Suprapubic skin (tissue), 4 donors: ENCODE measurements at regions not wholly inside any gene's neighbourhood (a gene's known extent, or its start where the extent isn't known, plus 50 kb on each side); places are given as distances from the start of the nearest gene placed in this dataset.

Experiments used
- DNase-seq, 2 donors: peaks; one replicate each; pipeline ENCODE4 v3.0.0-alpha.2; 2019; ENCODE audit warnings: low spot score in 2 of 2
- H3K27ac ChIP-seq: fragments of 200-600 bp; sonication (generic); one replicate; pipeline ENCODE4 v1.5.1; 2019
- H3K27me3 ChIP-seq: fragments of 200-600 bp; sonication (generic); one replicate; pipeline ENCODE4 v1.5.1; 2019
- H3K36me3 ChIP-seq: fragments of 200-600 bp; sonication (generic); one replicate; pipeline ENCODE4 v1.5.1; 2019
- H3K4me1 ChIP-seq: fragments of 200-600 bp; sonication (generic); one replicate; pipeline ENCODE4 v1.5.1; 2019
- H3K4me3 ChIP-seq: fragments of 200-600 bp; sonication (generic); one replicate; pipeline ENCODE4 v1.5.1; 2019; ENCODE audit warnings: mild to moderate bottlenecking
- H3K9me3 ChIP-seq: fragments of 200-600 bp; sonication (generic); one replicate; pipeline ENCODE4 v1.5.1; 2019
- CTCF ChIP-seq, 2 donors: fragments of 200-600 bp in 1 of 2; fragments of 450-650 bp in 1 of 2; sonication (generic) in 1 of 2; IDR thresholded peaks; one replicate each; pipeline ENCODE4 v1.5.1; 2016 to 2019; ENCODE audit warnings: antibody characterized with exemption in 2 of 2, mild to moderate bottlenecking in 1 of 2, moderate library complexity in 1 of 2
- EP300 ChIP-seq: sonication (generic); formaldehyde crosslinking; IDR thresholded peaks from one replicate; pipeline ENCODE4 v1.6.1; 2017; ENCODE audit warnings: antibody characterized with exemption
- POLR2A ChIP-seq, 2 donors: fragments of 450-650 bp; IDR thresholded peaks; one replicate each; pipeline ENCODE4 v1.6.1; 2017; ENCODE audit warnings: antibody characterized with exemption in 2 of 2, mild to moderate bottlenecking in 2 of 2, moderate library complexity in 2 of 2
- POLR2AphosphoS5 ChIP-seq, 3 donors: sonication (generic); formaldehyde crosslinking; IDR thresholded peaks; one replicate each; pipeline ENCODE4 v1.6.1; 2017; ENCODE audit warnings: antibody characterized with exemption in 3 of 3
- WGBS: methylation state at CpG from one replicate; pipeline ENCODE4 v1.1.5; 2018; 5-methylcytosine and 5-hydroxymethylcytosine counted together

- 68% methylated on average over 9 of the region's 29 CpGs for WGBS
- H3K27me3 ChIP-seq, result no peaks in the 10 kb centered on the region
Measured at GRCh38 chr16:35352431-35352830, 1893.0 kb downstream of the TP53TG3F start.

DNA sequence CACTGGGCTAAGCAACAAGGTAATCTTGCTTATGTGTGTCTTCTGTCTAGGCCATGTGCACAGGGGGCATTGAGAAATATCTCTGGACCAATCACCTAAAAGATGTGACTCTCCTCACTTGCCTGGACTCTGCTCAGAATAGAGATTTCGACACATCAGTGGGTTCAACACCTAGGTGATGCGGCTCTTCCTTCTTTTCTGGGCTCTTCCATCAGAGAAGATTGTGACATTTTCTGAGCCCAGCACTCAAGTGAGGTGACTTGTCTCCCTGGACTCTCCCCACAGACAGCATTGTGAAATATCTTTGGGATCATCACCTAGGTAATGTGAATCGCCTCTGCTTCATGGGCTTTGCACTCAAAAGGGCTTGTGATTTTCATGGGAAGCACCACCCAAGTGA, 1904.1 kb downstream of the TP53TG3F start:
- Histone ChIP-seq H3K36me3 (no peaks in the 10 kb centered on the region), H3K27me3 (no peaks in the 10 kb centered on the region), H3K9me3 (no peaks in the 10 kb centered on the region), H3K27ac (peak overlapping the region; percentile 39), H3K4me3 (no peak overlapping the region), H3K4me1 (peaks cover 11% of the 10 kb centered on the region)
- DNase-seq, result no peak
- TF ChIP-seq EP300, result no peak
- no peak for TF ChIP-seq POLR2A (IDR thresholded peaks at IDR 0.05)
- TF ChIP-seq CTCF (IDR thresholded peaks at IDR 0.05), result no peak
- TF ChIP-seq POLR2AphosphoS5 (IDR thresholded peaks at IDR 0.05), result no peak
- 70% methylated on average over 2 of the region's 3 CpGs for WGBS

More at GRCh38 chr16:35352431-35352830, 1893.0 kb downstream of the TP53TG3F start:
- H3K27ac ChIP-seq, result no peak overlapping the region
- no peak overlapping the region for H3K4me3 ChIP-seq
- peaks cover 7% of the 10 kb centered on the region for H3K9me3 ChIP-seq
- no peak for TF ChIP-seq CTCF (IDR thresholded peaks at IDR 0.05)
- no peak for TF ChIP-seq EP300
- H3K4me1 ChIP-seq, result no peaks in the 10 kb centered on the region
- no peaks in the 10 kb centered on the region for H3K36me3 ChIP-seq
- DNase-seq, result no peak

DNA sequence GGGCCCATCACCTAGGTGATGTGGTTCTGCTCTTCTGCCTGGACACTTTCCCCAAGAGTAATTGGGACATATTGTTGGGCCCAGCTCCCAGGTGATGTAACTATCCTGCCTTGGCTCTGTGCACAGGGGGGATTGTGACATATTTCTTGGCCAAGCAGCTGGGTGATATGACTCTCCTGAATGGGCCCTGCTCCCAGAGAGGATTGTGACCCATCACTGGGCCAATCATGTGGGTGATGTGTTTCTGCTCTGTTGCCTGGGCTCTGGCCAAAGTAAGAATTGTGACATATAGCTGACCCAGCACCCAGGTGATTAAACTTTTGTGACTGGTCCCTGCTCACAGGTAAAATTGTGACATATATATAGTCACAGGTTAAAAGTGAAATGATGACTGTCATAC, 1904.9 kb downstream of the TP53TG3F start:
- no peak overlapping the region for H3K4me3 ChIP-seq
- peak overlapping the region; percentile 70 for H3K27ac ChIP-seq
- H3K9me3 ChIP-seq, result no peaks in the 10 kb centered on the region
- no peaks in the 10 kb centered on the region for H3K36me3 ChIP-seq
- no peaks in the 10 kb centered on the region for H3K27me3 ChIP-seq
- no peak for DNase-seq
- TF ChIP-seq POLR2AphosphoS5 (IDR thresholded peaks at IDR 0.05) (peak in 1 of 3 donors; percentile 31), EP300 (no peak)
- H3K4me1 ChIP-seq, result peaks cover 11% of the 10 kb centered on the region

- no peak overlapping the region for H3K4me3 ChIP-seq
- H3K9me3 ChIP-seq, result no peaks in the 10 kb centered on the region
- no peaks in the 10 kb centered on the region for H3K27me3 ChIP-seq
- peaks cover 11% of the 10 kb centered on the region for H3K4me1 ChIP-seq
- H3K36me3 ChIP-seq, result no peaks in the 10 kb centered on the region
- H3K27ac ChIP-seq, result peak overlapping the region; percentile 70
- TF ChIP-seq POLR2AphosphoS5 (IDR thresholded peaks at IDR 0.05) (peak in 1 of 3 donors; percentile 67), EP300 (no peak), CTCF (IDR thresholded peaks at IDR 0.05) (no peak)
- WGBS, result 50% methylated on average over 2 of the region's 2 CpGs
- no peak for DNase-seq
Measured at GRCh38 chr16:35365675-35366074, 1906.3 kb downstream of the TP53TG3F start.

- Histone ChIP-seq H3K36me3 (no peaks in the 10 kb centered on the region), H3K27me3 (no peaks in the 10 kb centered on the region), H3K9me3 (no peaks in the 10 kb centered on the region), H3K27ac (peak overlapping the region; percentile 55), H3K4me3 (no peak overlapping the region), H3K4me1 (peaks cover 19% of the 10 kb centered on the region)
- DNase-seq, result no peak
- peak in 1 of 3 donors; percentile 72 for TF ChIP-seq POLR2AphosphoS5 (IDR thresholded peaks at IDR 0.05)
- no peak for TF ChIP-seq EP300
- 57% methylated on average over 1 of the region's 1 CpG for WGBS
Measured at GRCh38 chr16:35370617-35371016, 1911.2 kb downstream of the TP53TG3F start.

- Histone ChIP-seq H3K27me3 (no peaks in the 10 kb centered on the region), H3K9me3 (no peaks in the 10 kb centered on the region), H3K4me1 (no peaks in the 10 kb centered on the region), H3K27ac (no peak overlapping the region), H3K36me3 (no peaks in the 10 kb centered on the region), H3K4me3 (no peak overlapping the region)
- TF ChIP-seq POLR2A (IDR thresholded peaks at IDR 0.05), result no peak
- TF ChIP-seq POLR2AphosphoS5 (IDR thresholded peaks at IDR 0.05), result no peak
- no peak for TF ChIP-seq EP300
- no peak for TF ChIP-seq CTCF (IDR thresholded peaks at IDR 0.05)
- WGBS, result 68% methylated on average over 2 of the region's 2 CpGs
- no peak for DNase-seq
Measured at GRCh38 chr16:35377142-35377541, 1917.7 kb downstream of the TP53TG3F start.
